T-helper 1 cell treated with Interleukin-12 subunit alpha and Interleukin-12 subunit beta and Interleukin-4 antibody, amounts not matched to agents 30 μg/mL and 1 μg/mL, for 36 hours (primary cell): ENCODE measurements at regions not wholly inside any gene's neighbourhood (a gene's known extent, or its start where the extent isn't known, plus 50 kb on each side); places are given as distances from the start of the nearest gene placed in this dataset.
"Not testable (repeated sequence)": the region's sequence is repeated elsewhere in the genome, so short reads cannot be mapped to it uniquely, and the experiment has no call there.

Experiments
- H3K27ac Mint-ChIP-seq: one replicate; pipeline ENCODE4 v1.8.0; 2021; ENCODE audit warnings: mild to moderate bottlenecking, mixed read lengths
- H3K27me3 Mint-ChIP-seq: one replicate; pipeline ENCODE4 v1.8.0; 2021; ENCODE audit warnings: low read depth, mixed read lengths
- H3K36me3 Mint-ChIP-seq: one replicate; pipeline ENCODE4 v1.8.0; 2021; ENCODE audit warnings: low read depth, mixed read lengths
- H3K4me1 Mint-ChIP-seq: one replicate; pipeline ENCODE4 v1.8.0; 2021; ENCODE audit warnings: low read depth, mixed read lengths
- H3K4me3 Mint-ChIP-seq: one replicate; pipeline ENCODE4 v1.8.0; 2021; ENCODE audit warnings: mild to moderate bottlenecking, moderate library complexity, mixed read lengths
- H3K9me3 Mint-ChIP-seq: one replicate; pipeline ENCODE4 v1.8.0; 2021; ENCODE audit warnings: mixed read lengths

- Mint-ChIP-seq H3K9me3 (peaks cover 7% of the 10 kb centered on the region), H3K36me3 (no peaks in the 10 kb centered on the region), H3K27ac (no peak overlapping the region), H3K27me3 (no peaks in the 10 kb centered on the region), H3K4me3 (no peak overlapping the region), H3K4me1 (no peaks in the 10 kb centered on the region)
Measured at GRCh38 chr3:82561784-82562183, 800.3 kb upstream of the GBE1 start.

GRCh38 chr3:82558081-82558480 is 796.6 kb upstream of the GBE1 start:
- H3K27me3 Mint-ChIP-seq = no peaks in the 10 kb centered on the region
- no peaks in the 10 kb centered on the region for H3K4me1 Mint-ChIP-seq
- H3K9me3 Mint-ChIP-seq = peaks cover 4% of the 10 kb centered on the region
- H3K27ac Mint-ChIP-seq = no peak overlapping the region
- no peak overlapping the region for H3K4me3 Mint-ChIP-seq
- no peaks in the 10 kb centered on the region for H3K36me3 Mint-ChIP-seq

- Mint-ChIP-seq H3K36me3 (no peaks in the 10 kb centered on the region), H3K4me3 (no peak overlapping the region), H3K27me3 (no peaks in the 10 kb centered on the region), H3K4me1 (no peaks in the 10 kb centered on the region), H3K9me3 (peaks cover 4% of the 10 kb centered on the region), H3K27ac (no peak overlapping the region)
Measured at GRCh38 chr3:82556113-82556512, 794.7 kb upstream of the GBE1 start.

GRCh38 chr3:82542556-82542955 is 781.1 kb upstream of the GBE1 start:
- H3K27ac Mint-ChIP-seq, H3K36me3 Mint-ChIP-seq, H3K9me3 Mint-ChIP-seq, H3K27me3 Mint-ChIP-seq, H3K4me3 Mint-ChIP-seq, H3K4me1 Mint-ChIP-seq: not testable (repeated sequence)

- H3K36me3 Mint-ChIP-seq = no peaks in the 10 kb centered on the region
- H3K4me3 Mint-ChIP-seq = no peak overlapping the region
- no peak overlapping the region for H3K27ac Mint-ChIP-seq
- H3K4me1 Mint-ChIP-seq = no peaks in the 10 kb centered on the region
- no peaks in the 10 kb centered on the region for H3K27me3 Mint-ChIP-seq
- peaks cover 20% of the 10 kb centered on the region for H3K9me3 Mint-ChIP-seq
Measured at GRCh38 chr3:82521657-82522056, 760.2 kb upstream of the GBE1 start.

GRCh38 chr3:82520846-82521245 is 759.4 kb upstream of the GBE1 start:
- peaks cover 20% of the 10 kb centered on the region for H3K9me3 Mint-ChIP-seq

GRCh38 chr3:82509951-82510603 is 748.6 kb upstream of the GBE1 start:
- Mint-ChIP-seq H3K4me1 (no peaks in the 10 kb centered on the region), H3K9me3 (peaks cover 10% of the 10 kb centered on the region), H3K27ac (no peak overlapping the region), H3K27me3 (no peaks in the 10 kb centered on the region), H3K36me3 (no peaks in the 10 kb centered on the region), H3K4me3 (no peak overlapping the region)

More at GRCh38 chr3:82520846-82521245, 759.4 kb upstream of the GBE1 start:
- H3K4me3 Mint-ChIP-seq = no peak overlapping the region
- no peaks in the 10 kb centered on the region for H3K27me3 Mint-ChIP-seq
- no peaks in the 10 kb centered on the region for H3K4me1 Mint-ChIP-seq
- H3K27ac Mint-ChIP-seq = no peak overlapping the region
- H3K36me3 Mint-ChIP-seq = no peaks in the 10 kb centered on the region

GRCh38 chr3:82509106-82509842 is 747.8 kb upstream of the GBE1 start:
- Mint-ChIP-seq H3K4me3 (no peak overlapping the region), H3K4me1 (no peaks in the 10 kb centered on the region), H3K27me3 (no peaks in the 10 kb centered on the region)

GRCh38 chr3:82506204-82506603 is 744.8 kb upstream of the GBE1 start:
- H3K27me3 Mint-ChIP-seq = no peaks in the 10 kb centered on the region
- no peak overlapping the region for H3K4me3 Mint-ChIP-seq
- peaks cover 5% of the 10 kb centered on the region for H3K9me3 Mint-ChIP-seq
- H3K27ac Mint-ChIP-seq = no peak overlapping the region
- no peaks in the 10 kb centered on the region for H3K36me3 Mint-ChIP-seq
- no peaks in the 10 kb centered on the region for H3K4me1 Mint-ChIP-seq

More at GRCh38 chr3:82509106-82509842, 747.8 kb upstream of the GBE1 start:
- Mint-ChIP-seq H3K9me3 (peaks cover 10% of the 10 kb centered on the region), H3K27ac (no peak overlapping the region), H3K36me3 (no peaks in the 10 kb centered on the region)

GRCh38 chr3:82505079-82505756 is 743.8 kb upstream of the GBE1 start:
- Mint-ChIP-seq H3K36me3 (no peaks in the 10 kb centered on the region), H3K27ac (no peak overlapping the region), H3K9me3 (peaks cover 5% of the 10 kb centered on the region), H3K4me1 (no peaks in the 10 kb centered on the region), H3K4me3 (no peak overlapping the region), H3K27me3 (no peaks in the 10 kb centered on the region)

- no peak overlapping the region for H3K27ac Mint-ChIP-seq
- no peaks in the 10 kb centered on the region for H3K4me1 Mint-ChIP-seq
- no peaks in the 10 kb centered on the region for H3K9me3 Mint-ChIP-seq
- H3K36me3 Mint-ChIP-seq = no peaks in the 10 kb centered on the region
- no peaks in the 10 kb centered on the region for H3K27me3 Mint-ChIP-seq
- no peak overlapping the region for H3K4me3 Mint-ChIP-seq
Measured at GRCh38 chr3:82498186-82498585, 736.7 kb upstream of the GBE1 start.

- Mint-ChIP-seq H3K27ac (no peak overlapping the region), H3K4me3 (no peak overlapping the region), H3K27me3 (no peaks in the 10 kb centered on the region), H3K36me3 (no peaks in the 10 kb centered on the region), H3K4me1 (no peaks in the 10 kb centered on the region), H3K9me3 (no peaks in the 10 kb centered on the region)
Measured at GRCh38 chr3:82496890-82497560, 735.6 kb upstream of the GBE1 start.

GRCh38 chr3:82495655-82496054 is 734.2 kb upstream of the GBE1 start:
- Mint-ChIP-seq H3K4me3 (no peak overlapping the region), H3K9me3 (no peaks in the 10 kb centered on the region), H3K27me3 (no peaks in the 10 kb centered on the region), H3K36me3 (no peaks in the 10 kb centered on the region), H3K27ac (no peak overlapping the region), H3K4me1 (no peaks in the 10 kb centered on the region)

- H3K4me3 Mint-ChIP-seq = no peak overlapping the region
- no peaks in the 10 kb centered on the region for H3K4me1 Mint-ChIP-seq
- H3K9me3 Mint-ChIP-seq = no peaks in the 10 kb centered on the region
- no peaks in the 10 kb centered on the region for H3K36me3 Mint-ChIP-seq
- no peaks in the 10 kb centered on the region for H3K27me3 Mint-ChIP-seq
- no peak overlapping the region for H3K27ac Mint-ChIP-seq
Measured at GRCh38 chr3:82494977-82495489, 733.6 kb upstream of the GBE1 start.
